Testis (tissue), 2 donors: ENCODE measurements at regions not wholly inside any gene's neighbourhood (a gene's known extent, or its start where the extent isn't known, plus 50 kb on each side); places are given as distances from the start of the nearest gene placed in this dataset.
"Not testable (repeated sequence)": the region's sequence is repeated elsewhere in the genome, so short reads cannot be mapped to it uniquely, and the experiment has no call there.

ENCODE experiments used
- DNase-seq: peaks from one replicate; pipeline ENCODE4 v3.0.0-alpha.2; 2019
- H3K27ac ChIP-seq, 2 donors: fragments of 200-600 bp; sonication (generic); one replicate each; pipeline ENCODE4 v1.5.1; 2019
- H3K27me3 ChIP-seq: fragments of 200-600 bp; sonication (generic); one replicate; pipeline ENCODE4 v1.5.1; 2019
- H3K36me3 ChIP-seq: fragments of 200-600 bp; sonication (generic); one replicate; pipeline ENCODE4 v1.5.1; 2017; ENCODE audit warnings: low read depth; ENCODE audit errors: missing control alignments
- H3K4me1 ChIP-seq: fragments of 200-600 bp; sonication (generic); one replicate; pipeline ENCODE4 v1.5.1; 2019
- H3K4me3 ChIP-seq, 2 donors: fragments of 200-600 bp; sonication (generic); one replicate each; pipeline ENCODE4 v1.5.1; 2017 to 2019
- H3K9me3 ChIP-seq: fragments of 200-600 bp; sonication (generic); one replicate; pipeline ENCODE4 v1.5.1; 2017
- POLR2A ChIP-seq: fragments of 450-650 bp; IDR thresholded peaks from one replicate; pipeline ENCODE4 v1.6.1; 2017; ENCODE audit warnings: antibody characterized with exemption, mild to moderate bottlenecking, moderate library complexity
- WGBS, 2 donors: methylation state at CpG; one replicate each; pipeline ENCODE4 v1.1.5; 2018; 5-methylcytosine and 5-hydroxymethylcytosine counted together
- intact Hi-C: fragments of 100-400 bp; cut with DNase I; formaldehyde crosslinking; loops from one replicate; pipeline ENCODE4 v1.15.1; 2023; ENCODE audit warnings: low total_unique reads
- TF ChIP-seq, protein P1 (sequence below), 3 experiments: fragments of 450-650 bp in 2 of 3; fragments of 200-600 bp in 1 of 3; sonication (generic) in 1 of 3; IDR thresholded peaks; one replicate each; pipeline ENCODE4 v1.5.1; 2016 to 2019; ENCODE audit warnings: antibody characterized with exemption in 3 of 3, mild to moderate bottlenecking in 2 of 3, moderate library complexity in 1 of 3

DNA sequence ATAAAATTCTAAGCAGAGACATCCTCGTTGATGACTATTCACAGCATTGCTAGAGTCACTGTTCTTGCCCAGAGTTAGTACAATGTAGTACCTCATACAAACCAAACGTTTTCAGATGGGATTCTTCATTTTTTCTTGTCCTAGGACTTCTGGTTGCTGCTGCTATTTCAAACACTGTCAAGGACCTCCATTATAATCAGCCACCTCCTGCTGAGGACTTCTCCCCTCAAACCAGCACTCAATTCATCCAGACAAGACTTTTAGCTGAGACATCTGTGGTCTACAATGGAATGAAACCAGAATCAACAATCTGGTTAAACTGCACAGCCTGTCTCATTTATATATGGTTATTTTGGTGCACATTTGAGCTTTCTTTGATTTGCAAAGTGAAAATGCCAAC is 1008.8 kb downstream of the STPG2 start:
- TF ChIP-seq POLR2A: no peak
- TF ChIP-seq, protein P1, sequence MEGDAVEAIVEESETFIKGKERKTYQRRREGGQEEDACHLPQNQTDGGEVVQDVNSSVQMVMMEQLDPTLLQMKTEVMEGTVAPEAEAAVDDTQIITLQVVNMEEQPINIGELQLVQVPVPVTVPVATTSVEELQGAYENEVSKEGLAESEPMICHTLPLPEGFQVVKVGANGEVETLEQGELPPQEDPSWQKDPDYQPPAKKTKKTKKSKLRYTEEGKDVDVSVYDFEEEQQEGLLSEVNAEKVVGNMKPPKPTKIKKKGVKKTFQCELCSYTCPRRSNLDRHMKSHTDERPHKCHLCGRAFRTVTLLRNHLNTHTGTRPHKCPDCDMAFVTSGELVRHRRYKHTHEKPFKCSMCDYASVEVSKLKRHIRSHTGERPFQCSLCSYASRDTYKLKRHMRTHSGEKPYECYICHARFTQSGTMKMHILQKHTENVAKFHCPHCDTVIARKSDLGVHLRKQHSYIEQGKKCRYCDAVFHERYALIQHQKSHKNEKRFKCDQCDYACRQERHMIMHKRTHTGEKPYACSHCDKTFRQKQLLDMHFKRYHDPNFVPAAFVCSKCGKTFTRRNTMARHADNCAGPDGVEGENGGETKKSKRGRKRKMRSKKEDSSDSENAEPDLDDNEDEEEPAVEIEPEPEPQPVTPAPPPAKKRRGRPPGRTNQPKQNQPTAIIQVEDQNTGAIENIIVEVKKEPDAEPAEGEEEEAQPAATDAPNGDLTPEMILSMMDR (IDR thresholded peaks at IDR 0.05): no peak
- no peaks in the 10 kb centered on the region for H3K9me3 ChIP-seq
- H3K27ac ChIP-seq: no peak overlapping the region
- no peaks in the 10 kb centered on the region for H3K36me3 ChIP-seq
- WGBS, 2 donors: 64 to 69% methylated on average over 2 of the region's 2 CpGs
- no peak overlapping the region for H3K4me3 ChIP-seq
- H3K4me1 ChIP-seq: no peaks in the 10 kb centered on the region
- no peak for DNase-seq
- H3K27me3 ChIP-seq: no peaks in the 10 kb centered on the region
- intact Hi-C loops: no loop called here

DNA sequence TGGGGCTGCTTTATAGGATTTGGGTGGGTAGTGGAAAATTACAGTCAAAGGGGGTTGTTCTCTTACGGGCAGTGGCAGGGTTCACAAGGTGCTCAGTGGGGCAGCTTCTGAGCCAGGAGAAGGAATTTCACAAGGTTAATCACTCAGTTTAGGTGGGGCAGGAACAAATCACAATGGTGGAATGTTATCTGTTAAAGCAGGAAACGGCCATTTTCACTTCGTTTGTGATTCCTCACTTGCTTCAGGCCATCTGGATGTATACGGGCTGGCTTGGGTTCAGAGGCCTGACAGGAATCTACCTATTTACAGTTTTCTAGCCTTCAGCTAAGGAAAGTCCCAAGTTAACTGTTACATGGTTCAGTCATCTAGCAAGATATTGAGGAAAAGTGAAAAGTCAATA is 1003.5 kb downstream of the STPG2 start:
- H3K4me1 ChIP-seq: no peaks in the 10 kb centered on the region
- WGBS, 2 donors: 77 to 80% methylated on average over 4 of the region's 4 CpGs
- DNase-seq: no peak
- H3K36me3 ChIP-seq: no peaks in the 10 kb centered on the region
- TF ChIP-seq POLR2A: no peak
- TF ChIP-seq, protein P1 (IDR thresholded peaks at IDR 0.05): no peak
- H3K27me3 ChIP-seq: no peaks in the 10 kb centered on the region
- no peak overlapping the region for H3K4me3 ChIP-seq
- intact Hi-C loops: no loop called here
- H3K9me3 ChIP-seq: no peaks in the 10 kb centered on the region
- no peak overlapping the region for H3K27ac ChIP-seq

DNA sequence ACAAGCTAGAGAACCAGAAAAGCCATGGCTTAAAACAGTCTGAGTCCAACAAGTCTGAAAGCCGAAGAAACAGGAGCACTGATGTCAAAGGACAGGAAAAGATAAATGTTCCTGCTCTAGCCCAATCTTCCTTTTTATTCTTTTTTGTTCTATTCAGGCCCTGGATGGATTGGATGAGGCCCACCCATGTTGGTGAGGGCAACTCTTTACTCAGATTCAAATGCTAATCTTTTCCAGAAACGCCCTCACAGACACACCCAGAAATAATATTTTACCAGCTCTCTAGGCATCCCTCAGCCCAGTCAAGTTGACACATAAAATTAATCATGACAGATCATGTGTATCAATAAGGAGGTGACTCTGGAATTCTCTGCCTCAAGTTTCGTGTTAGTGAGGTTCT is 1002.7 kb downstream of the STPG2 start:
- H3K27me3 ChIP-seq: no peaks in the 10 kb centered on the region
- intact Hi-C loops: no loop called here
- no peaks in the 10 kb centered on the region for H3K36me3 ChIP-seq
- no peak overlapping the region for H3K4me3 ChIP-seq
- no peak for TF ChIP-seq POLR2A
- TF ChIP-seq, protein P1 (IDR thresholded peaks at IDR 0.05): no peak
- H3K9me3 ChIP-seq: no peaks in the 10 kb centered on the region
- no peaks in the 10 kb centered on the region for H3K4me1 ChIP-seq
- no peak overlapping the region for H3K27ac ChIP-seq
- no peak for DNase-seq
- WGBS, 2 donors: 81 to 82% methylated on average over 3 of the region's 3 CpGs

DNA sequence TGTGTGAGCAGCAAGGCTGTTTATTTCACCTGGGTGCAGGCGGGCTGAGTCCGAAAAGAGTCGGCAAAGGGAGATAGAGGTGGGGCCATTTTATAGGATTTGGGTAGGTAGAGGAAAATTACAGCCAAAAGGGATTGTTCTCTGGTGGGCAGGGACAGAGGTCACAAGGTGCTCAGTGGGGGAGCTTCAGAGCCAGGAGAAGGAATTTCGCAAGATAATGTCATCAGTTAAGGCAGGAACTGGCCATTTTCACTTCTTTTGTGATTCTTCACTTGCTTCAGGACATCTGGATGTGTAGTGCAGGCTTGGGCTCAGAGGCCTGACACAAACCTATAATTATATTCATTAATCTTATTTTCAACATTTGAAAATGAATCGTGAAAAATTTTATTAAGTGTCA is 1001.9 kb downstream of the STPG2 start:
- H3K9me3 ChIP-seq, intact Hi-C loops, H3K36me3 ChIP-seq, H3K27me3 ChIP-seq, H3K27ac ChIP-seq, H3K4me3 ChIP-seq, H3K4me1 ChIP-seq, DNase-seq: not testable (repeated sequence)
- 92 to 99% methylated on average over 5 of the region's 5 CpGs for WGBS, 2 donors

DNA sequence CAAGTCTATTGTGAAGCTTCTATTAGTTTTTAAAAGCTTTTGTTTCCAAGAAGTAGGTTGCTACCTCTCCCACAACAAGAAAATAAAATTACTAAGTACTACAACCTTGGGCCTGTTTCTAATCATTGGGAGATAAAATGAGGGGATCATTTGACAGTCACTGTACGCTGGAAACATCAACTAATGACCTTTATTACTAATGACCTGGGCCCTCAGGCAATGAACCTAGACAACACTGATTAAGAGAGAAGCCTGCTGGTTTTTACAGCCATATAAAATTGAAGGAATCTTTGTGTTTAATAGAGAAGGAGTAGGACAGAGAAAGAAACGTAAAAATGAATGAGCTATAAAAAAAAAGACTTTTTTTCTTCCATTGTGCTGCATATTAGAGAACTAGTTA is 1000.9 kb downstream of the STPG2 start:
- TF ChIP-seq, protein P1 (IDR thresholded peaks at IDR 0.05): no peak
- no peak for TF ChIP-seq POLR2A
- no peak for DNase-seq
- 62% methylated on average over 2 of the region's 2 CpGs for WGBS, 2 donors
- intact Hi-C loops: no loop called here
- Histone ChIP-seq H3K27ac (no peak overlapping the region), H3K4me1 (no peaks in the 10 kb centered on the region), H3K9me3 (no peaks in the 10 kb centered on the region), H3K36me3 (no peaks in the 10 kb centered on the region), H3K4me3 (no peak overlapping the region), H3K27me3 (no peaks in the 10 kb centered on the region)
